ENCODE measurements at regions not wholly inside any gene's neighbourhood (a gene's known extent, or its start where the extent isn't known, plus 50 kb on each side); places are given as distances from the start of the nearest gene placed in this dataset.

DNA sequence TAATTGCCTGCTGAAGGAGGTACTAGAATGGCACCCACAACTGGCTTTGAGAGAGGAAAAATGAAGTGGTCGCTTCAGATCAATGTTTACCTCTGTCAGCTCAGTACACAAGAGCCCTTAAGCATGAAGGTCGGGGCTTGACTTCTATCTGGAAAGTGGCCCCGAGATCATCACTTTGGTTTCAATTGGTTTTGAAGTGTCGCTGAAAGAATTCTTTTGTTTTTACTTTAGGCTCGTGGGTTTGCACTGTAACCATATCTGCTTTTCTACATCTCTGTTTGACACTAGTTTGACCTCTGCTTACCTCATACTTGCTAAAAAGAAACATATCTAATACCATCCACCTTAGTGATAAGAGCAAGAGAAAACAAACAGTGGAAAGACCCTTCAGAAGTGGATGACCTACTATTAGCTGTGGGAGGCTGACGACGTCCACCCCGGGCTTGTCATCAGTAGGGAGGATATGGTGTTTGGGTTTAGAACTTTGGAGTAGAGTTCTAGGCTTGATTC is 361.8 kb downstream of the GATA3 start:
- CTCF ChIA-PET, result interaction anchor here (0.7 kb wide), 1 partner anchor 223 kb away, joined by 3 read pairs; no protein-coding TSS in a partner anchor
- POLR2A ChIA-PET (ENCODE audit: low non-redundant PET), result no interaction called here

GRCh38 chr10:8416760-8417159 is 362.3 kb downstream of the GATA3 start:
- TF ChIP-seq CTCF (conservative IDR thresholded peaks at IDR 0.05; ENCODE audit: low read depth), result no peak
- ChIA-PET CTCF (interaction anchor here (0.7 kb wide), 1 partner anchor 223 kb away, joined by 3 read pairs; no protein-coding TSS in a partner anchor), POLR2A (ENCODE audit: low non-redundant PET) (no interaction called here)
- H3K27ac ChIP-seq, result no peak overlapping the region
- no peak for DNase-seq (ENCODE audit: low spot score)

More for the DNA sequence above, 361.8 kb downstream of the GATA3 start:
- no peak for DNase-seq (ENCODE audit: low spot score)
- TF ChIP-seq CTCF (conservative IDR thresholded peaks at IDR 0.05; ENCODE audit: low read depth), result no peak
- no peak overlapping the region for H3K27ac ChIP-seq

- no peak for TF ChIP-seq CTCF (conservative IDR thresholded peaks at IDR 0.05; ENCODE audit: low read depth)
- no peak for DNase-seq (ENCODE audit: low spot score)
- H3K27ac ChIP-seq, result no peak overlapping the region
- POLR2A ChIA-PET (ENCODE audit: low non-redundant PET), result no interaction called here
- CTCF ChIA-PET, result no interaction called here
Observed at GRCh38 chr10:8417631-8418030, 363.1 kb downstream of the GATA3 start.

DNA sequence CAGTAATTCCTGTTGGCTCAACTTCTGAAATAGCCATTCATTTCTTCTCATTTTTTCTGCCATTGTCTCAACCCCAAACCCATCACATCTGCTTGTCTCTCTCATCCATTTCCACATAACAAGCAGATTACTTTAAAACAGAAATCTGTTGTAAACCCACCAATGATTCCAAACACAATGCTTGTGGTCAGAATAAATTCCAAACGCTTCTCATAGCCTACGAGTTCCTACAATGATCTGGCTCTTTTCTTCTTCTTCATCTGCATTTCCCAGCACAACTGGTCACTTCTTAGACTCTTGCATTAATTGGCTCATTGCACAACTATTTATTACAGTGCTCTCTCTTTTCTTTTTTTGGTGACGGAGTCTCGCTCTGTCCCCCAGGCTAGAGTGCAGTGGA is 364.1 kb downstream of the GATA3 start:
- POLR2A ChIA-PET (ENCODE audit: low non-redundant PET), result no interaction called here

DNA sequence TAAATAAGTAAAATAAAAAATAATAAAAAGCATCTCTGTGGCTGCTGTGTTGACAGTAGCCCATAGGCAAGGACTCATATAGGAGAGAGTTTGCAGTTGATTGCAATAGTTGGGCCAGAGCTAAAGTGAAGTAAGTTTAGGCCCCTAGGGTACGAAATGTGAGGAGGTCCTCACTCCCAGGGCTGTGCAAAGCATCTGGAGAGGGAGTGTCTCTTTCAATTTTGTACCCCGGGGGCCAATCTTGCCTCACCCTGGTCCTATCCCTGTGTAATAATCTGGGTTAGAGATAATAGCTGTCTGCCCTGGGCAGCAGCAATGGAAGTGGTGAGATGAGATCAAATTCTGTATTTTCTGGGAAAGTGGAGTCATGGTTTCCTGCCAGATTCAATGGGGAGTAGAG is 365.7 kb downstream of the GATA3 start:
- CTCF ChIA-PET, result interaction anchor here (0.6 kb wide), 1 partner anchor 601 kb away, joined by 3 read pairs; no protein-coding TSS in a partner anchor
- no peak for TF ChIP-seq CTCF (conservative IDR thresholded peaks at IDR 0.05; ENCODE audit: low read depth)
- POLR2A ChIA-PET (ENCODE audit: low non-redundant PET), result no interaction called here
- no peak overlapping the region for H3K27ac ChIP-seq
- DNase-seq (ENCODE audit: low spot score), result no peak

More for the DNA sequence above, 364.1 kb downstream of the GATA3 start:
- no peak overlapping the region for H3K27ac ChIP-seq
- no peak for DNase-seq (ENCODE audit: low spot score)
- CTCF ChIA-PET, result no interaction called here
- TF ChIP-seq CTCF (conservative IDR thresholded peaks at IDR 0.05; ENCODE audit: low read depth), result no peak

- no peak for DNase-seq (ENCODE audit: low spot score)
- CTCF ChIA-PET, result no interaction called here
- H3K27ac ChIP-seq, result no peak overlapping the region
- TF ChIP-seq CTCF (conservative IDR thresholded peaks at IDR 0.05; ENCODE audit: low read depth), result no peak
- POLR2A ChIA-PET (ENCODE audit: low non-redundant PET), result no interaction called here
Observed at GRCh38 chr10:8424555-8425211, 370.2 kb downstream of the GATA3 start.

Data from RWPE1 (cell line).